T47D (cell line): ENCODE measurements at regions not wholly inside any gene's neighbourhood (a gene's known extent, or its start where the extent isn't known, plus 50 kb on each side); places are given as distances from the start of the nearest gene placed in this dataset.

Source experiments
- DNase-seq, 2 experiments: peaks; one replicate each; pipeline versions ENCODE4 v3.0.0 to v3.0.0-alpha.2; 2011 to 2012; ENCODE audit warnings: low read depth in 1 of 2, low spot score in 1 of 2
- JUND ChIP-seq: IDR thresholded peaks from 2 replicates; pipeline ENCODE4 v1.6.1; 2012; ENCODE audit warnings: low read depth
- in situ Hi-C: cut with HindIII; loops from 2 replicates; pipeline ENCODE4 v1.10.0; 2016; ENCODE audit warnings: low sequenced_read_pairs, low pct_unique_long_range_greater_than_20kb

- in situ Hi-C loops = no loop called here
Observed at GRCh38 chr4:156606554-156607477, 364.8 kb downstream of the PDGFC start.

GRCh38 chr4:156598138-156598681 is 373.4 kb downstream of the PDGFC start:
- in situ Hi-C loops = no loop called here
- DNase-seq = peak in 1 of 2 experiments; percentile 64
- TF ChIP-seq JUND = no peak

More at GRCh38 chr4:156606554-156607477, 364.8 kb downstream of the PDGFC start:
- no peak for DNase-seq
- TF ChIP-seq JUND = no peak

- in situ Hi-C loops = no loop called here
- no peak for DNase-seq
Observed at GRCh38 chr4:156596706-156597329, 374.8 kb downstream of the PDGFC start.

GRCh38 chr4:156596026-156596425 is 375.6 kb downstream of the PDGFC start:
- no peak for TF ChIP-seq JUND
- in situ Hi-C loops = no loop called here
- no peak for DNase-seq

More at GRCh38 chr4:156596706-156597329, 374.8 kb downstream of the PDGFC start:
- no peak for TF ChIP-seq JUND

- no peak for TF ChIP-seq JUND
- in situ Hi-C loops = no loop called here
- DNase-seq = no peak
Observed at GRCh38 chr4:156595041-156595440, 376.6 kb downstream of the PDGFC start.

GRCh38 chr4:156594624-156595023 is 377.0 kb downstream of the PDGFC start:
- peak in 1 of 2 experiments; percentile 12 for DNase-seq
- in situ Hi-C loops = no loop called here

GRCh38 chr4:156593464-156593863 is 378.1 kb downstream of the PDGFC start:
- no peak for DNase-seq
- no peak for TF ChIP-seq JUND
- in situ Hi-C loops = no loop called here

More at GRCh38 chr4:156594624-156595023, 377.0 kb downstream of the PDGFC start:
- TF ChIP-seq JUND = no peak

- in situ Hi-C loops = no loop called here
- DNase-seq = no peak
- TF ChIP-seq JUND = no peak
Observed at GRCh38 chr4:156591679-156592078, 379.9 kb downstream of the PDGFC start.

- in situ Hi-C loops = no loop called here
- no peak for TF ChIP-seq JUND
- peak in 1 of 2 experiments; percentile 36 for DNase-seq
Observed at GRCh38 chr4:156584100-156584499, 387.5 kb downstream of the PDGFC start.

GRCh38 chr4:156583265-156583664 is 388.3 kb downstream of the PDGFC start:
- no peak for DNase-seq
- in situ Hi-C loops = no loop called here
- TF ChIP-seq JUND = no peak

GRCh38 chr4:156581282-156582063 is 390.1 kb downstream of the PDGFC start:
- DNase-seq = peak in 1 of 2 experiments; percentile 12
- in situ Hi-C loops = no loop called here
- no peak for TF ChIP-seq JUND

GRCh38 chr4:156578713-156579112 is 392.9 kb downstream of the PDGFC start:
- in situ Hi-C loops = no loop called here
- no peak for DNase-seq
- TF ChIP-seq JUND = no peak

GRCh38 chr4:156578005-156578404 is 393.6 kb downstream of the PDGFC start:
- no peak for TF ChIP-seq JUND
- DNase-seq = no peak
- in situ Hi-C loops = no loop called here
